Panc1 (cell line): ENCODE measurements at regions not wholly inside any gene's neighbourhood (a gene's known extent, or its start where the extent isn't known, plus 50 kb on each side); places are given as distances from the start of the nearest gene placed in this dataset.

Experiments
- ATAC-seq: fragments of 200-7000 bp; cut with Tn5 transposase; 2 replicates; pipeline ENCODE4 v1.9.1; 2020; ENCODE audit warnings: mild to moderate bottlenecking, moderate library complexity
- BruUV-seq: library from RNA; stranded (reverse); fragments of 400-500 nt; replicated peaks from 2 replicates; lab custom pipeline; 2021; lab: Mats Ljungman, UMichigan
- CTCF ChIA-PET: fragments of 300-600 bp; sonication (Branson Sonifier 250); formaldehyde crosslinking; loops from one replicate; lab custom pipeline; 2022; ENCODE audit warnings: antibody characterized with exemption; lab: Charles Lee
- POLR2A ChIA-PET: fragments of 300-600 bp; sonication (Branson Sonifier 250); formaldehyde crosslinking; loops from one replicate; lab custom pipeline; 2022; ENCODE audit warnings: antibody characterized with exemption; lab: Charles Lee
- DNase-seq: peaks from one replicate; pipeline ENCODE4 v3.0.0-alpha.2; 2010; ENCODE audit warnings: low read depth, low spot score
- H3K27ac ChIP-seq: 2 replicates; pipeline ENCODE4 v1.5.1; 2011; ENCODE audit warnings: mild to moderate bottlenecking, low read length, inconsistent platforms
- H3K27me3 ChIP-seq: fragments of 200-500 bp; sonication (Bioruptor generic); 2 replicates; pipeline ENCODE4 v1.6.0; 2014; ENCODE audit warnings: low read length, inconsistent platforms; ENCODE audit not compliant: control insufficient read depth, insufficient read depth
- H3K36me3 ChIP-seq: fragments of 200-500 bp; sonication (Bioruptor generic); 2 replicates; pipeline ENCODE4 v1.5.1; 2014; ENCODE audit warnings: inconsistent platforms, mild to moderate bottlenecking, low read length, moderate library complexity; ENCODE audit not compliant: control insufficient read depth, insufficient read depth
- H3K4me1 ChIP-seq: 2 replicates; pipeline ENCODE4 v1.5.1; 2011; ENCODE audit warnings: inconsistent platforms, mild to moderate bottlenecking, low read length, moderate library complexity; ENCODE audit not compliant: control insufficient read depth, insufficient read depth
- H3K4me3 ChIP-seq, 2 experiments: 2 replicates each; pipeline ENCODE4 v1.5.1; 2011 to 2012; ENCODE audit warnings: low read depth in 2 of 2, low read length in 2 of 2, mild to moderate bottlenecking in 2 of 2, inconsistent platforms in 1 of 2, moderate library complexity in 1 of 2
- H3K9me3 ChIP-seq: fragments of 200-500 bp; sonication (Bioruptor generic); 2 replicates; pipeline ENCODE4 v1.5.1; 2014; ENCODE audit warnings: low read depth, mild to moderate bottlenecking, inconsistent platforms, low read length, moderate library complexity; ENCODE audit not compliant: control insufficient read depth, insufficient read depth
- CTCF ChIP-seq: fragments of 450-650 bp; IDR thresholded peaks from 2 replicates; pipeline ENCODE4 v1.5.1; 2017; ENCODE audit warnings: mild to moderate bottlenecking
- POLR2AphosphoS5 ChIP-seq: IDR thresholded peaks from 2 replicates; pipeline ENCODE4 v1.6.1; 2012; ENCODE audit warnings: mild to moderate bottlenecking, low read depth, low read length, moderate library complexity
- REST ChIP-seq, 2 experiments: IDR thresholded peaks; 2 replicates each; pipeline ENCODE4 v1.6.1; 2011 to 2012; ENCODE audit warnings: low read depth in 2 of 2, control low read depth in 1 of 2, low read length in 1 of 2, mild to moderate bottlenecking in 1 of 2, moderate library complexity in 1 of 2; ENCODE audit not compliant: insufficient read depth in 1 of 2
- SIN3A ChIP-seq: IDR thresholded peaks from 2 replicates; pipeline ENCODE4 v1.6.1; 2012; ENCODE audit warnings: low read depth, mild to moderate bottlenecking, low read length, moderate library complexity, borderline replicate concordance; ENCODE audit not compliant: insufficient read depth
- TCF7L2 ChIP-seq: IDR thresholded peaks from 2 replicates; pipeline ENCODE4 v1.6.1; 2011; ENCODE audit warnings: mild to moderate bottlenecking, low read depth, low read length, inconsistent platforms
- in situ Hi-C: cut with HindIII; loops from 2 replicates; pipeline ENCODE4 v1.10.0; 2016; ENCODE audit warnings: low sequenced_read_pairs, low pct_unique_long_range_greater_than_20kb
- intact Hi-C: fragments of 100-400 bp; cut with micrococcal nuclease; formaldehyde crosslinking; loops from one replicate; pipeline ENCODE4 v1.10.0; 2022; ENCODE audit not compliant: unreplicated experiment

GRCh38 chr10:20620981-20621380 is 276.1 kb downstream of the NEBL start:
- Histone ChIP-seq H3K36me3 (no peaks in the 10 kb centered on the region), H3K27me3 (no peaks in the 10 kb centered on the region), H3K9me3 (no peaks in the 10 kb centered on the region), H3K27ac (no peak overlapping the region), H3K4me1 (no peaks in the 10 kb centered on the region), H3K4me3 (no peak overlapping the region)
- POLR2A ChIA-PET = no interaction called here
- CTCF ChIA-PET = no interaction called here
- in situ Hi-C loops (no loop called here), intact Hi-C loops (no loop called here)
- no peak for TF ChIP-seq REST (IDR thresholded peaks at IDR 0.05; ENCODE audit: insufficient read depth in 1 of 2, low read depth in 2 of 2, low read length in 1 of 2)
- TF ChIP-seq CTCF = no peak
- no peak for TF ChIP-seq POLR2AphosphoS5
- no peak for TF ChIP-seq SIN3A
- no peak for TF ChIP-seq TCF7L2
- no TSS peak for BruUV-seq
- ATAC-seq = no peak
- no peak for DNase-seq

- Histone ChIP-seq H3K4me3 (no peak overlapping the region), H3K27ac (no peak overlapping the region), H3K36me3 (no peaks in the 10 kb centered on the region), H3K27me3 (no peaks in the 10 kb centered on the region), H3K9me3 (no peaks in the 10 kb centered on the region), H3K4me1 (no peaks in the 10 kb centered on the region)
- TF ChIP-seq SIN3A (no peak), POLR2AphosphoS5 (no peak), CTCF (no peak), REST (IDR thresholded peaks at IDR 0.05; ENCODE audit: insufficient read depth in 1 of 2, low read depth in 2 of 2, low read length in 1 of 2) (no peak), TCF7L2 (no peak)
- no peak for ATAC-seq
- in situ Hi-C loops = no loop called here
- no peak for DNase-seq
- intact Hi-C loops = no loop called here
- ChIA-PET POLR2A (no interaction called here), CTCF (no interaction called here)
- BruUV-seq = no TSS peak
Measured at GRCh38 chr10:20618011-20618547, 279.0 kb downstream of the NEBL start.
